ENCODE measurements at regions not wholly inside any gene's neighbourhood (a gene's known extent, or its start where the extent isn't known, plus 50 kb on each side); places are given as distances from the start of the nearest gene placed in this dataset.

DNA sequence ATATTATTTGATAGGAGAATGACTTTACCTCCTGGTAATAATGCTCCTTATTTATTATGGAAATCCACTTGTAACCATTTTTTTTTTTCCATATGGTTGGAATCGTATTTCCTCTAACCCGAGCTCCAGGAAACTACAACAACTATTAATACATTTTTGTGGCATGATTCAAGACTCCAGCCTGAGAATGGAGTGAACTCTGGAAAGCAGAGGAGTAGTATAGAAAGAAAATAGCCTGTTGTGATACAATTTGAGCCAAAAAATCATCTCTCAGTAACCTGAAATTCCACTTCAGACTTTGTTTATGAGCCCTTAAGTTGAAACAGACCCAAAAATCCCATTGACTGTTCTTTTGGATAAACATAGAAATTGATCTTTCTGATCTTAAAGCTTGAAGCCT is 921.1 kb downstream of the SOCS6 start:
- TF ChIP-seq CTCF (IDR thresholded peaks at IDR 0.05; ENCODE audit: borderline replicate concordance, extremely low read depth, low read length, poor library complexity, severe bottlenecking) (no peak), EZH2 (IDR thresholded peaks at IDR 0.05; ENCODE audit: borderline replicate concordance, low read depth, low read length, severe bottlenecking) (no peak)
